ENCODE measurements at regions not wholly inside any gene's neighbourhood (a gene's known extent, or its start where the extent isn't known, plus 50 kb on each side); places are given as distances from the start of the nearest gene placed in this dataset.
"Not testable (repeated sequence)": the region's sequence is repeated elsewhere in the genome, so short reads cannot be mapped to it uniquely, and the experiment has no call there.

GRCh38 chr2:186972281-186972970 is 123.5 kb upstream of the ZSWIM2 start:
- no peaks in the 10 kb centered on the region for H3K4me1 ChIP-seq
- H3K27me3 ChIP-seq = no peaks in the 10 kb centered on the region
- intact Hi-C loops (cut with DNase I) = no loop called here
- ATAC-seq = no peak
- no peak for TF ChIP-seq CTCF (IDR thresholded peaks at IDR 0.05)
- TF ChIP-seq POLR2A (IDR thresholded peaks at IDR 0.05) = no peak
- WGBS, 2 donors = 48 to 62% methylated on average over 7 of the region's 7 CpGs
- H3K27ac ChIP-seq = no peak overlapping the region
- DNase-seq = no peak
- no peaks in the 10 kb centered on the region for H3K36me3 ChIP-seq (replicated peaks in 1 of 2; ENCODE audit: insufficient read depth in 1 of 2, low read depth in 2 of 2)
- no peaks in the 10 kb centered on the region for H3K9me3 ChIP-seq
- H3K4me3 ChIP-seq = no peak overlapping the region

GRCh38 chr2:186968277-186968676 is 119.3 kb upstream of the ZSWIM2 start:
- 35 to 40% methylated on average over 4 of the region's 4 CpGs for WGBS, 2 donors
- H3K27me3 ChIP-seq = no peaks in the 10 kb centered on the region
- ATAC-seq (no peak), DNase-seq (no peak)
- no peaks in the 10 kb centered on the region for H3K4me1 ChIP-seq
- H3K4me3 ChIP-seq = no peak overlapping the region
- no peaks in the 10 kb centered on the region for H3K9me3 ChIP-seq
- no peak overlapping the region for H3K27ac ChIP-seq
- no peak for TF ChIP-seq POLR2A (IDR thresholded peaks at IDR 0.05)
- no peak for TF ChIP-seq CTCF (IDR thresholded peaks at IDR 0.05)
- intact Hi-C loops (cut with DNase I) = no loop called here
- no peaks in the 10 kb centered on the region for H3K36me3 ChIP-seq (replicated peaks in 1 of 2; ENCODE audit: insufficient read depth in 1 of 2, low read depth in 2 of 2)

- TF ChIP-seq POLR2A (IDR thresholded peaks at IDR 0.05) = no peak
- no peak for TF ChIP-seq CTCF (IDR thresholded peaks at IDR 0.05)
- 82 to 94% methylated on average over 4 of the region's 4 CpGs for WGBS, 2 donors
- Histone ChIP-seq H3K27me3 (no peaks in the 10 kb centered on the region), H3K9me3 (no peaks in the 10 kb centered on the region), H3K27ac (no peak overlapping the region), H3K4me1 (no peaks in the 10 kb centered on the region), H3K36me3 (replicated peaks in 1 of 2; ENCODE audit: insufficient read depth in 1 of 2, low read depth in 2 of 2) (no peaks in the 10 kb centered on the region), H3K4me3 (no peak overlapping the region)
- DNase-seq = no peak
- intact Hi-C loops (cut with DNase I) = no loop called here
- ATAC-seq = no peak
Observed at GRCh38 chr2:186966015-186966414, 117.0 kb upstream of the ZSWIM2 start.

- H3K4me3 ChIP-seq = no peak overlapping the region
- no peaks in the 10 kb centered on the region for H3K4me1 ChIP-seq
- H3K9me3 ChIP-seq = no peaks in the 10 kb centered on the region
- intact Hi-C loops (cut with DNase I) = no loop called here
- H3K27ac ChIP-seq = no peak overlapping the region
- DNase-seq (no peak), ATAC-seq (no peak)
- H3K27me3 ChIP-seq = no peaks in the 10 kb centered on the region
- no peaks in the 10 kb centered on the region for H3K36me3 ChIP-seq (replicated peaks in 1 of 2; ENCODE audit: insufficient read depth in 1 of 2, low read depth in 2 of 2)
- WGBS, 2 donors = 86 to 95% methylated on average over 12 to 46 of the region's 46 CpGs
- TF ChIP-seq CTCF (IDR thresholded peaks at IDR 0.05) = no peak
Observed at GRCh38 chr2:186962085-186962747, 113.2 kb upstream of the ZSWIM2 start.

- ATAC-seq; H3K4me1 ChIP-seq; H3K9me3 ChIP-seq; H3K27me3 ChIP-seq; H3K36me3 ChIP-seq (replicated peaks in 1 of 2; ENCODE audit: insufficient read depth in 1 of 2, low read depth in 2 of 2); DNase-seq; intact Hi-C loops (cut with DNase I); H3K4me3 ChIP-seq; H3K27ac ChIP-seq: not testable (repeated sequence)
- WGBS, 2 donors = 79 to 81% methylated on average over 5 of the region's 5 CpGs
Observed at GRCh38 chr2:186960241-186960640, 111.3 kb upstream of the ZSWIM2 start.

Data from body of pancreas (tissue), 4 donors.